ENCODE measurements at regions not wholly inside any gene's neighbourhood (a gene's known extent, or its start where the extent isn't known, plus 50 kb on each side); places are given as distances from the start of the nearest gene placed in this dataset.

DNA sequence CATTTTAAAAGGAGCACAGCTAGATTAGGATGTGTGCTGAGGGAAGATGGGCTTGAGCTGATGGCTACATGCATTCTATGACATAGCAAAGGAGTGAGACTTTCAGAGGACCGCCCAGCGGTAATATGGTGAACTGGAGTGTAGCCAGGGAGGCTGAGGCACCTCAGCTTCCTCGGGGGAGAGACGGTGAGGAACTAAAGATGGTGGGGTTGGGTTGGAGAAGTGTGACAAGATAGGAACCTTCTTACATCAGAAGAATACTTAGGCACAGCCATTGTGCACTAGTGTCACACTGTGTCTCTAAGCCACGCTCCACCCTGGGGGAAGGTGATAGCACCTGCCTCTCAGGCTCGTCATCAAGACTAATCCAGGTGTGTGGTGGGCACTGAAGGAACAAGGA lies 118.0 kb upstream of the IRX2 start:
- CTCF ChIA-PET, result no interaction called here
- POLR2A ChIA-PET, result no interaction called here
- ATAC-seq (no peak), DNase-seq (ENCODE audit: low read depth in 1 of 2, low spot score in 1 of 2) (no peak), FAIRE-seq (no peak)
- H3K4me3 ChIP-seq, result no peak overlapping the region
- no peaks in the 10 kb centered on the region for H3K4me1 ChIP-seq
- TF ChIP-seq PBX3 (IDR thresholded peaks at IDR 0.05) (no peak), HOXA7 (CRISPR knock-in tag; IDR thresholded peaks at IDR 0.05) (no peak), KDM5A (IDR thresholded peaks at IDR 0.05) (no peak), TP53 (CRISPR knock-in tag; IDR thresholded peaks at IDR 0.05) (no peak), ZC3H11A (IDR thresholded peaks at IDR 0.05) (no peak), POLR2A (IDR thresholded peaks at IDR 0.05; ENCODE audit: low read length) (no peak), ZSCAN20 (CRISPR knock-in tag; IDR thresholded peaks at IDR 0.05) (no peak)
- WGBS (ENCODE audit: missing lambda C conversion rate), result 0% methylated on average over 6 of the region's 6 CpGs
- no peak overlapping the region for H3K27ac ChIP-seq
- H3K9me3 ChIP-seq, result no peaks in the 10 kb centered on the region
- H3K4me2 ChIP-seq, result no peak overlapping the region

DNA sequence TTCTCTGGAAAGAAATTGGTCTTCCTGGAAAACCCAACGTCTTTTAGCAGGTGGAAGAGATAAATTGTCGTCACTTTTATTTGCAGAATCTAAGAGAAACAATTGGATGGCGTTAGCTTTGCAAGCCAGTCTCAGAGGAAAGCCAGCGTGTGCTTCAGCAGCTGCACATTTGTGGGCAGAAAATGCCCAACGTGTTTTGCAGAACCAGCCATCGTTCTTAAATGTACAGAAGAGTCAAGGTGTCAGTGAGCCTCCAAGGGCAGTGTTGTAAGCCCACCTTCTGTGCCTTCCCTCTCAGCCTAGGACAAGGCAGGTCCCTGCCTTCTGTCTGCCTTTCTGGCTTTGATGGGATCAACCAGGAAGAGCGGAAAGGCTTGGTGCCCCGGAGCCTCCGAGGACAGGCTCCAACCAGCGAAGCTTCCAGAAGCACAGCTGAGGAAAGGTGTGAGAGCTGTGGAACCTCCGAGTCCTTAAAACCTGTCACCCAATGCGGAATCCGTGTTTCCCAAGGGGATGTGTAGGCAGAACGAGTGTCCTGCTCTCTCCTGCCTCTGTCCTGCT lies 116.0 kb upstream of the IRX2 start:
- no peaks in the 10 kb centered on the region for H3K9me3 ChIP-seq
- ATAC-seq (no peak), FAIRE-seq (no peak), DNase-seq (ENCODE audit: low read depth in 1 of 2, low spot score in 1 of 2) (no peak)
- ChIA-PET CTCF (no interaction called here), POLR2A (no interaction called here)
- no peaks in the 10 kb centered on the region for H3K4me1 ChIP-seq
- H3K4me2 ChIP-seq, result no peak overlapping the region
- H3K4me3 ChIP-seq, result no peak overlapping the region
- TF ChIP-seq FOSB (CRISPR knock-in tag; IDR thresholded peaks at IDR 0.05) (no peak), HEYL (CRISPR knock-in tag; IDR thresholded peaks at IDR 0.05) (no peak), EHF (CRISPR knock-in tag; IDR thresholded peaks at IDR 0.05) (no peak), RAD21 (conservative IDR thresholded peaks at IDR 0.05 in 1 of 2, IDR thresholded peaks at IDR 0.05 in 1 of 2) (no peak), HOXB13 (CRISPR knock-in tag; IDR thresholded peaks at IDR 0.05; ENCODE audit: low read depth) (no peak), RARB (CRISPR knock-in tag; IDR thresholded peaks at IDR 0.05) (no peak)
- WGBS (ENCODE audit: missing lambda C conversion rate), result 4% methylated on average over 13 of the region's 14 CpGs
- no peak overlapping the region for H3K27ac ChIP-seq

DNA sequence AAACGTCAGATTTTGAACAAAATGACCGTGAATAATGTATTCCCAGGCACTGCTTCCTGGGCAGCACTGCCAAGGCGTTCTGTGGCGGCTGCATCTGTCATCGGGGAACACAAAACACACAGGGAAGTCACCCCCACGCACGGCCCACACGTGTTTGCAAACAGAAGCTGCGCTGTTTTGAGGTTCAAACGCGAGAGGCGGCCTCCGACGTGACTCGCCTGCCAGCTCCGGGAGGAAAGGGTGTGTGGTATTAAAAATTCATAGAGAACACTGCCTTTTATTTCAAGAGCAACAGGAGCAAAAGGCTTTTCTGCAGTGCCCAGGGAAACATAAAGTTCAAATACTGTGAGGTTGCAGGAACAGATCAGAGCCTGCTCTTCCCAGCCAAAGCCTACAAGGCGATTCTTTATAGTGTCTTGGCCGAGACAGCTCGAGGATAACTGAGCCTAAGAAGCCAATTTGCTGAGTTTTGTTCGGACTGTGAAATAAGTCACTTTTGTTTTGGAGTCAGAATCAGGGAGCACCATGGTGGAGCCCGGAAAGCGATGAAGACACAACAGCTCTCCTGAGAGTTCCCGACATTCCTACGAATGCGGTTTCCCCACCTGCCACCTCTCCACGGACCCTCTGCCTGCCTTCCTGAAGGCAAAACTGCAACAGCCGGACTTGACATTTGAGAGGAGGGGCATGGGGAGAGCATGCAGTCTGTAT lies 115.3 kb upstream of the IRX2 start:
- Histone ChIP-seq H3K4me1 (no peaks in the 10 kb centered on the region), H3K4me3 (no peak overlapping the region), H3K9me3 (no peaks in the 10 kb centered on the region), H3K27ac (no peak overlapping the region), H3K4me2 (no peak overlapping the region)
- WGBS (ENCODE audit: missing lambda C conversion rate), result 24% methylated on average over 25 of the region's 27 CpGs
- ATAC-seq, result no peak
- TF ChIP-seq MYC (IDR thresholded peaks at IDR 0.05; ENCODE audit: borderline replicate concordance, low read length) (no peak), POLR2A (IDR thresholded peaks at IDR 0.05; ENCODE audit: low read length) (no peak), EHF (CRISPR knock-in tag; IDR thresholded peaks at IDR 0.05) (no peak), HOXA7 (CRISPR knock-in tag; IDR thresholded peaks at IDR 0.05) (no peak), RFX5 (IDR thresholded peaks at IDR 0.05) (no peak), RNF2 (IDR thresholded peaks at IDR 0.05; ENCODE audit: borderline replicate concordance, low read depth) (no peak), TP53 (CRISPR knock-in tag; IDR thresholded peaks at IDR 0.05) (no peak), RAD21 (conservative IDR thresholded peaks at IDR 0.05 in 1 of 2, IDR thresholded peaks at IDR 0.05 in 1 of 2) (no peak), FOSB (CRISPR knock-in tag; IDR thresholded peaks at IDR 0.05) (no peak), CHD4 (IDR thresholded peaks at IDR 0.05; ENCODE audit: borderline replicate concordance) (no peak), BHLHE40 (IDR thresholded peaks at IDR 0.05; ENCODE audit: low read depth, low read length) (no peak), PBX3 (IDR thresholded peaks at IDR 0.05) (no peak), SREBF2 (IDR thresholded peaks at IDR 0.05) (no peak), CBX2 (IDR thresholded peaks at IDR 0.05; ENCODE audit: borderline replicate concordance, low read depth) (no peak), NFE2L2 (conservative IDR thresholded peaks at IDR 0.05; ENCODE audit: low read length) (no peak), ZNF302 (CRISPR knock-in tag; IDR thresholded peaks at IDR 0.05) (no peak)
- TF ChIP-seq, protein P1, sequence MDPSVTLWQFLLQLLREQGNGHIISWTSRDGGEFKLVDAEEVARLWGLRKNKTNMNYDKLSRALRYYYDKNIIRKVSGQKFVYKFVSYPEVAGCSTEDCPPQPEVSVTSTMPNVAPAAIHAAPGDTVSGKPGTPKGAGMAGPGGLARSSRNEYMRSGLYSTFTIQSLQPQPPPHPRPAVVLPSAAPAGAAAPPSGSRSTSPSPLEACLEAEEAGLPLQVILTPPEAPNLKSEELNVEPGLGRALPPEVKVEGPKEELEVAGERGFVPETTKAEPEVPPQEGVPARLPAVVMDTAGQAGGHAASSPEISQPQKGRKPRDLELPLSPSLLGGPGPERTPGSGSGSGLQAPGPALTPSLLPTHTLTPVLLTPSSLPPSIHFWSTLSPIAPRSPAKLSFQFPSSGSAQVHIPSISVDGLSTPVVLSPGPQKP (IDR thresholded peaks at IDR 0.05; ENCODE audit: low read depth, low read length), result no peak
- TF ChIP-seq, protein P2, sequence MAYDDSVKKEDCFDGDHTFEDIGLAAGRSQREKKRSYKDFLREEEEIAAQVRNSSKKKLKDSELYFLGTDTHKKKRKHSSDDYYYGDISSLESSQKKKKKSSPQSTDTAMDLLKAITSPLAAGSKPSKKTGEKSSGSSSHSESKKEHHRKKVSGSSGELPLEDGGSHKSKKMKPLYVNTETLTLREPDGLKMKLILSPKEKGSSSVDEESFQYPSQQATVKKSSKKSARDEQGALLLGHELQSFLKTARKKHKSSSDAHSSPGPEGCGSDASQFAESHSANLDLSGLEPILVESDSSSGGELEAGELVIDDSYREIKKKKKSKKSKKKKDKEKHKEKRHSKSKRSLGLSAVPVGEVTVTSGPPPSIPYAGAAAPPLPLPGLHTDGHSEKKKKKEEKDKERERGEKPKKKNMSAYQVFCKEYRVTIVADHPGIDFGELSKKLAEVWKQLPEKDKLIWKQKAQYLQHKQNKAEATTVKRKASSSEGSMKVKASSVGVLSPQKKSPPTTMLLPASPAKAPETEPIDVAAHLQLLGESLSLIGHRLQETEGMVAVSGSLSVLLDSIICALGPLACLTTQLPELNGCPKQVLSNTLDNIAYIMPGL (CRISPR knock-in tag; IDR thresholded peaks at IDR 0.05; ENCODE audit: borderline replicate concordance), result no peak
- no peak for FAIRE-seq
- ChIA-PET CTCF (interaction anchor here (0.6 kb wide), 1 partner anchor 1929 kb away, joined by 5 read pairs; no protein-coding TSS in a partner anchor), POLR2A (no interaction called here)
- DNase-seq (ENCODE audit: low read depth in 1 of 2, low spot score in 1 of 2), result no peak

All from A549 (cell line).